ENCODE measurements at regions not wholly inside any gene's neighbourhood (a gene's known extent, or its start where the extent isn't known, plus 50 kb on each side); places are given as distances from the start of the nearest gene placed in this dataset.

DNA sequence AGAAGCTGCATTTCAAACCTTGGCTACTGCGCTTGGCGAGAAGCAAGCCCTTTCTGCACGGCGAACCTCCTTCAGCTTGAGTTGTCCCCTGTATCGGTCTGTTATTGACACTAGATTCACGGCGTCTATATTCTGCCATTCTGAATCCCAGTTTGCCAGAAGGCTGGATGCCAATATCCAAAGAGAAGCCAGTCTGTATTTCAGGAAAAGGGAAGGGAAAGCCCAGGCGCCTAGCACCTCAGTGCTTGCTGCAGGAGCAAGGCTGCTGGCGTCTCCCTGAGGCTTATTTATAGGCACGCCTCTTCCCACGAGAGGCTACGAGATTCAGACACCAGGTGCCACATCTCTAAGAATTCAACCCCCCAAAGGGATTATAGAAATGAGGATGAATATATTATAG lies 89.6 kb upstream of the CDH4 start:
- H3K27ac Mint-ChIP-seq, result no peak overlapping the region
- H3K4me3 ChIP-seq (ENCODE audit: low read length), result no peak overlapping the region
- H3K9ac ChIP-seq (ENCODE audit: extremely low read depth, low read length, poor library complexity, severe bottlenecking), result no peak overlapping the region
- H3K36me3 Mint-ChIP-seq (ENCODE audit: low read depth), result no peaks in the 10 kb centered on the region
- 91 to 93% methylated on average over 11 to 12 of the region's 12 CpGs for WGBS, 2 experiments (ENCODE audit: insufficient coverage in 1 of 2, insufficient read length in 1 of 2)
- peaks cover 3% of the 10 kb centered on the region for H3K9me3 Mint-ChIP-seq
- H3K9me3 ChIP-seq (ENCODE audit: control insufficient read depth, low read length), result peaks cover 2% of the 10 kb centered on the region
- peaks cover 97% of the 10 kb centered on the region for H3K27me3 Mint-ChIP-seq (ENCODE audit: insufficient read depth)
- H3K36me3 ChIP-seq (ENCODE audit: control insufficient read depth, insufficient read depth, low read length), result no peaks in the 10 kb centered on the region
- no peak overlapping the region for H3K27ac ChIP-seq (ENCODE audit: low read depth, low read length)
- H3K4me3 Mint-ChIP-seq, result no peak overlapping the region
- TF ChIP-seq CTCF (conservative IDR thresholded peaks at IDR 0.05), result no peak
- H3K4me1 ChIP-seq (ENCODE audit: control insufficient read depth, insufficient read depth, low read length), result no peaks in the 10 kb centered on the region
- H3K27me3 ChIP-seq (ENCODE audit: control insufficient read depth, insufficient read depth, low read length, poor library complexity, severe bottlenecking), result peaks cover 43% of the 10 kb centered on the region
- DNase-seq, result no peak
- H3K4me1 Mint-ChIP-seq, result no peaks in the 10 kb centered on the region

GRCh38 chr20:61163031-61163430 lies 89.0 kb upstream of the CDH4 start:
- Histone ChIP-seq H3K36me3 (ENCODE audit: control insufficient read depth, insufficient read depth, low read length) (no peaks in the 10 kb centered on the region), H3K4me3 (ENCODE audit: low read length) (no peak overlapping the region), H3K9ac (ENCODE audit: extremely low read depth, low read length, poor library complexity, severe bottlenecking) (no peak overlapping the region), H3K27ac (ENCODE audit: low read depth, low read length) (no peak overlapping the region), H3K27me3 (ENCODE audit: control insufficient read depth, insufficient read depth, low read length, poor library complexity, severe bottlenecking) (peaks cover 39% of the 10 kb centered on the region), H3K9me3 (ENCODE audit: control insufficient read depth, low read length) (no peaks in the 10 kb centered on the region), H3K4me1 (ENCODE audit: control insufficient read depth, insufficient read depth, low read length) (no peaks in the 10 kb centered on the region)
- H3K4me3 Mint-ChIP-seq, result no peak overlapping the region
- no peaks in the 10 kb centered on the region for H3K9me3 Mint-ChIP-seq
- DNase-seq, result no peak
- peaks cover 97% of the 10 kb centered on the region for H3K27me3 Mint-ChIP-seq (ENCODE audit: insufficient read depth)
- H3K4me1 Mint-ChIP-seq, result no peaks in the 10 kb centered on the region
- TF ChIP-seq CTCF (conservative IDR thresholded peaks at IDR 0.05), result no peak
- H3K36me3 Mint-ChIP-seq (ENCODE audit: low read depth), result no peaks in the 10 kb centered on the region
- no peak overlapping the region for H3K27ac Mint-ChIP-seq
- 87 to 90% methylated on average over 4 to 7 of the region's 7 CpGs for WGBS, 2 experiments (ENCODE audit: insufficient coverage in 1 of 2, insufficient read length in 1 of 2)

DNA sequence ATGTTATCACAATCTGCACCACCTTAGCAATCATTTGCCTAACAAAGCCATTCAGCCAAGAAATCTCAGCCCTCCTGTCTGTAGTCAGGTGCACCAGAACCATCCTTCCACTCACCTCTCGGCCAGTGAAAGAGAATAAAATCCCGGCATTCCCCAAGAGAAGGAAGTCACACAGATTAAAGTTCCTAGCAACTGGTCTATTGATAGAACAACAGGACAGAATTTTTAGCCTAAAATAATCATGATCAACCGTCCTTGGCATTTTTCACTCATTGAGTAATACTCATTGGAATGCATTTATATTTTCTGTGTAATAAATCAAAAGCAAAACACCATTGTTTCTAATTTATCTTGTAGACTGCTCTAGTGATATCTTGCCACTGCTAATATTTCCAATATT lies 85.7 kb upstream of the CDH4 start:
- H3K9ac ChIP-seq (ENCODE audit: extremely low read depth, low read length, poor library complexity, severe bottlenecking), result no peak overlapping the region
- H3K27me3 ChIP-seq (ENCODE audit: control insufficient read depth, insufficient read depth, low read length, poor library complexity, severe bottlenecking), result peaks cover 23% of the 10 kb centered on the region
- peaks cover 3% of the 10 kb centered on the region for H3K4me1 Mint-ChIP-seq
- H3K27ac Mint-ChIP-seq, result no peak overlapping the region
- H3K4me3 Mint-ChIP-seq, result no peak overlapping the region
- peaks cover 75% of the 10 kb centered on the region for H3K27me3 Mint-ChIP-seq (ENCODE audit: insufficient read depth)
- TF ChIP-seq CTCF (conservative IDR thresholded peaks at IDR 0.05), result no peak
- no peaks in the 10 kb centered on the region for H3K9me3 ChIP-seq (ENCODE audit: control insufficient read depth, low read length)
- 81% methylated on average over 3 of the region's 3 CpGs; no CpG with 5 or more reads in 1 of the 2 experiments for WGBS, 2 experiments (ENCODE audit: insufficient coverage in 1 of 2, insufficient read length in 1 of 2)
- no peaks in the 10 kb centered on the region for H3K36me3 ChIP-seq (ENCODE audit: control insufficient read depth, insufficient read depth, low read length)
- H3K4me1 ChIP-seq (ENCODE audit: control insufficient read depth, insufficient read depth, low read length), result no peaks in the 10 kb centered on the region
- no peaks in the 10 kb centered on the region for H3K36me3 Mint-ChIP-seq (ENCODE audit: low read depth)
- no peaks in the 10 kb centered on the region for H3K9me3 Mint-ChIP-seq
- H3K4me3 ChIP-seq (ENCODE audit: low read length), result no peak overlapping the region
- H3K27ac ChIP-seq (ENCODE audit: low read depth, low read length), result no peak overlapping the region
- DNase-seq, result no peak

Data from endodermal cell (in vitro differentiated cells).